GM12878 (cell line): ENCODE measurements at regions not wholly inside any gene's neighbourhood (a gene's known extent, or its start where the extent isn't known, plus 50 kb on each side); places are given as distances from the start of the nearest gene placed in this dataset.

Experiments
- ATAC-seq: fragments of 200-7000 bp; cut with Tn5 transposase; 3 replicates; pipeline ENCODE4 v1.9.1; 2020; ENCODE audit warnings: mild to moderate bottlenecking, moderate library complexity
- BruUV-seq: library from RNA; stranded (reverse); fragments of 400-500 nt; replicated peaks from 2 replicates; lab custom pipeline; 2021; lab: Mats Ljungman, UMichigan
- CTCF ChIA-PET: fragments of 300-600 bp; sonication (Branson Sonifier 250); formaldehyde crosslinking; extraction: SDS; loops from one replicate; lab custom pipeline; 2021; ENCODE audit warnings: inconsistent platforms; lab: Yijun Ruan, JAX
- POLR2A ChIA-PET: fragments of 350-600 bp; formaldehyde crosslinking; extraction: SDS; loops from one replicate; lab custom pipeline; 2021; ENCODE audit warnings: inconsistent platforms; lab: Charles Lee
- RAD21 ChIA-PET: fragments of 300-600 bp; sonication (Branson Sonifier 250); formaldehyde crosslinking; loops from one replicate; lab custom pipeline; 2023; ENCODE audit warnings: antibody characterized with exemption; ENCODE audit not compliant: unreplicated experiment; lab: Charles Lee
- SMC1A ChIA-PET: fragments of 300-600 bp; sonication (Branson Sonifier 250); formaldehyde crosslinking; loops from one replicate; lab custom pipeline; 2023; ENCODE audit not compliant: unreplicated experiment, uncharacterized antibody; lab: Charles Lee
- DNase-seq: peaks from one replicate; pipeline ENCODE4 v3.0.0-alpha.2; 2011; ENCODE audit warnings: low read depth, low spot score
- FAIRE-seq: peaks from 3 replicates; lab custom pipeline; 2011; peaks lifted over from hg19 to GRCh38; lab: Jason Lieb, UNC
- H2AFZ ChIP-seq: 2 replicates; pipeline ENCODE4 v1.6.0; 2011; ENCODE audit warnings: low read depth, low read length, control low read depth; ENCODE audit not compliant: control insufficient read depth
- H3K27ac ChIP-seq: 2 replicates; pipeline ENCODE4 v1.5.1; 2011; ENCODE audit warnings: control low read depth; ENCODE audit not compliant: control insufficient read depth, insufficient read depth
- H3K27me3 ChIP-seq, 2 experiments: replicated peaks in 1 of 2; 2 replicates each; pipeline versions ENCODE4 v1.6.0 to v1.6.1; 2011; ENCODE audit warnings: low read length in 1 of 2; ENCODE audit not compliant: control insufficient read depth in 2 of 2, insufficient read depth in 2 of 2
- H3K36me3 ChIP-seq, 2 experiments: 2 replicates each; pipeline ENCODE4 v1.5.1; 2011; ENCODE audit warnings: low read length in 1 of 2; ENCODE audit not compliant: control insufficient read depth in 2 of 2, insufficient read depth in 2 of 2
- H3K4me1 ChIP-seq: 2 replicates; pipeline ENCODE4 v1.6.1; 2011; ENCODE audit warnings: mild to moderate bottlenecking, low read length, moderate library complexity, mixed read lengths; ENCODE audit not compliant: control insufficient read depth, insufficient read depth
- H3K4me2 ChIP-seq: 2 replicates; pipeline ENCODE4 v1.6.0; 2011; ENCODE audit warnings: control low read depth; ENCODE audit not compliant: control insufficient read depth, insufficient read depth
- H3K4me3 ChIP-seq: fragments of 200-600 bp; sonication (generic); 2 replicates; pipeline ENCODE4 v1.5.1; 2016
- H3K79me2 ChIP-seq: 2 replicates; pipeline ENCODE4 v1.6.0; 2011; ENCODE audit warnings: low read length; ENCODE audit not compliant: control insufficient read depth, insufficient read depth
- H3K9ac ChIP-seq: 2 replicates; pipeline ENCODE4 v1.8.0; 2011; ENCODE audit warnings: low read length, control low read depth, mixed read lengths; ENCODE audit not compliant: control insufficient read depth, insufficient read depth
- H3K9me3 ChIP-seq: replicated peaks from 3 replicates; pipeline ENCODE4 v1.5.1; 2011; ENCODE audit warnings: mild to moderate bottlenecking, low read length; ENCODE audit not compliant: control insufficient read depth, insufficient read depth
- H4K20me1 ChIP-seq: 2 replicates; pipeline ENCODE4 v1.6.0; 2011; ENCODE audit not compliant: control insufficient read depth, insufficient read depth
- BACH1 ChIP-seq: fragments of 450-650 bp; IDR thresholded peaks from 2 replicates; pipeline ENCODE4 v1.6.1; 2017; ENCODE audit warnings: mild to moderate bottlenecking, borderline replicate concordance
- BCLAF1 ChIP-seq: fragments of 450-650 bp; IDR thresholded peaks from 2 replicates; pipeline ENCODE4 v1.6.1; 2017; ENCODE audit warnings: antibody characterized with exemption, mild to moderate bottlenecking, moderate library complexity
- CREM ChIP-seq: IDR thresholded peaks from 2 replicates; pipeline ENCODE4 v1.6.1; 2014; ENCODE audit warnings: antibody characterized with exemption, low read depth
- DPF2 ChIP-seq: fragments of 450-650 bp; IDR thresholded peaks from 2 replicates; pipeline ENCODE4 v1.6.1; 2017; ENCODE audit warnings: mild to moderate bottlenecking
- EGR1 ChIP-seq, 2 experiments: IDR thresholded peaks; 1 replicate in 1 of 2; 2 replicates in 1 of 2; pipeline ENCODE4 v1.6.1; 2011 to 2012; ENCODE audit warnings: low read depth in 2 of 2, low read length in 2 of 2, borderline replicate concordance in 1 of 2, mild to moderate bottlenecking in 1 of 2, moderate library complexity in 1 of 2
- HDAC6 ChIP-seq: fragments of 200-600 bp; sonication (generic); IDR thresholded peaks from one replicate; pipeline ENCODE4 v1.8.0; 2017; ENCODE audit warnings: antibody characterized with exemption; ENCODE audit not compliant: unreplicated experiment
- MTA2 ChIP-seq: fragments of 450-650 bp; IDR thresholded peaks from 2 replicates; pipeline ENCODE4 v1.6.1; 2016; ENCODE audit warnings: low read depth, mild to moderate bottlenecking, moderate library complexity
- NFYB ChIP-seq: IDR thresholded peaks from 2 replicates; pipeline ENCODE4 v1.6.1; 2011; ENCODE audit warnings: low read depth, mild to moderate bottlenecking, low read length, improper control_type of control experiment, moderate library complexity; ENCODE audit not compliant: insufficient read depth
- RFX5 ChIP-seq: IDR thresholded peaks from 2 replicates; pipeline ENCODE4 v1.6.1; 2011; ENCODE audit warnings: low read depth, low read length, improper control_type of control experiment
- SMARCA5 ChIP-seq: fragments of 450-650 bp; IDR thresholded peaks from 2 replicates; pipeline ENCODE4 v1.6.1; 2017; ENCODE audit warnings: mild to moderate bottlenecking
- TBL1XR1 ChIP-seq: IDR thresholded peaks from 2 replicates; pipeline ENCODE4 v1.6.1; 2012; ENCODE audit warnings: low read depth, low read length, improper control_type of control experiment
- ZBED1 ChIP-seq: IDR thresholded peaks from 2 replicates; pipeline ENCODE4 v1.6.1; 2016; ENCODE audit warnings: borderline replicate concordance
- ZNF217 ChIP-seq: fragments of 450-650 bp; IDR thresholded peaks from 2 replicates; pipeline ENCODE4 v1.6.1; 2017; ENCODE audit warnings: antibody characterized with exemption, mild to moderate bottlenecking
- WGBS: methylation state at CpG from one replicate; pipeline ENCODE4 v1.1.6; 2016; ENCODE audit warnings: low lambda C conversion rate; ENCODE audit not compliant: insufficient replicate concordance, insufficient coverage; ENCODE audit errors: missing lambda C conversion rate; 5-methylcytosine and 5-hydroxymethylcytosine counted together
- in situ Hi-C: fragments of 300-500 bp; cut with MboI; formaldehyde crosslinking; loops from 9 replicates; pipeline ENCODE4 v1.14.3; 2018; ENCODE audit warnings: mixed read lengths
- intact Hi-C: fragments of 100-400 bp; cut with micrococcal nuclease; formaldehyde crosslinking; loops from one replicate; pipeline ENCODE4 v1.14.2; 2022; ENCODE audit not compliant: unreplicated experiment

DNA sequence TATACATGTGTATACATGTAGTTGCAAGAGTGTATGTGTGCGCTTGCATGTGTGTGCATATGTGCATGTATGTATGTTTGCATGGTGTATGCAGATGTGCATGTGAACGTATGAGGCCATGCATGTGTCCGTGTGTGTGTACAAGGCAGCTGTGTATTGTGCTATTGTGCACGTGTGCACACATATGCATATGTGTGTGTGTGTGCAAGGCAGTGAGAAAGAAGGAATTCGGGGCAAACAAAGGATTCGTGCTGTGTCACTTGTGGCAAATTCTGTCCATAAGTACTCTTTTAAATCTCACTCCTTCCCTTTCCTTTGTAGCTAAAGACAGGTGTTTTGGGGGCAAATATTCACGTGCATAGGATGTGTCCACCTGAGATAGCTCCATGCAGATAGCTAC is 227.1 kb downstream of the VRK1 start:
- H3K4me1 ChIP-seq, result no peaks in the 10 kb centered on the region
- FAIRE-seq, result no peak
- H3K79me2 ChIP-seq, result no peaks in the 10 kb centered on the region
- no peak overlapping the region for H2AFZ ChIP-seq
- no peak overlapping the region for H3K4me2 ChIP-seq
- POLR2A ChIA-PET, result no interaction called here
- no peak for TF ChIP-seq BACH1
- no peak for TF ChIP-seq DPF2
- no peak for TF ChIP-seq MTA2
- no peak for TF ChIP-seq RFX5
- TF ChIP-seq TBL1XR1, result no peak
- no peak for TF ChIP-seq NFYB
- no peak for TF ChIP-seq ZNF217
- TF ChIP-seq ZBED1, result no peak
- no peak for TF ChIP-seq HDAC6
- in situ Hi-C loops, result no loop called here
- no peak for DNase-seq
- intact Hi-C loops, result no loop called here
- no peaks in the 10 kb centered on the region; the same call in 2 of the 3 replicates for H3K9me3 ChIP-seq
- no peak overlapping the region for H3K27ac ChIP-seq
- ATAC-seq, result no peak
- RAD21 ChIA-PET, result no interaction called here
- BruUV-seq, result no TSS peak
- SMC1A ChIA-PET, result no interaction called here
- H3K4me3 ChIP-seq, result no peak overlapping the region
- WGBS, result 45% methylated on average over 7 of the region's 7 CpGs
- CTCF ChIA-PET, result no interaction called here
- no peaks in the 10 kb centered on the region for H4K20me1 ChIP-seq
- no peaks in the 10 kb centered on the region for H3K36me3 ChIP-seq
- H3K9ac ChIP-seq, result no peak overlapping the region
- no peaks in the 10 kb centered on the region; a peak in 1 of 4 replicates for H3K27me3 ChIP-seq

DNA sequence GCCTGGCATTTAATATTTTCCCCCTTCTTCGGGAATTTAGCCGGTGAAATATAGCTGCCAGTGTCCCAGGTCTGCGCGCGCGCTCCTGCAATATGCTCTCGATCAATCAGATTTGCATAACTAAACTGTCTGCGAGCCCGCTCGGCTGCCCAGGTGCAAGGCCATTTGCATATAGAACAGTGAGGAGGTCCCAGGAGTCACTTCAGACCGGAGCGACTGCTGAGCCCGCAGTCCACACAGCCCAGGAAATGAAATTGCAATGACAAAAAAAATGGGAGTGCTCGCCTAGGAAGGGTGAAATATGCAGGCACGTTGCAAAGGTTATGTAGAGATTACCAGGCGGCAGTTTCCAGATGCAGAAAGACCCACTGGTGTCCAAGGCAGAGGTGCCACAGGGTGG is 228.5 kb downstream of the VRK1 start:
- DNase-seq (no peak), FAIRE-seq (no peak), ATAC-seq (no peak)
- in situ Hi-C loops (no loop called here), intact Hi-C loops (no loop called here)
- BruUV-seq, result no TSS peak
- WGBS, result 12% methylated on average over 16 of the region's 16 CpGs
- Histone ChIP-seq H3K4me3 (no peak overlapping the region), H3K27me3 (no peaks in the 10 kb centered on the region; a peak in 1 of 4 replicates), H3K79me2 (no peaks in the 10 kb centered on the region), H3K9ac (no peak overlapping the region), H2AFZ (no peak overlapping the region), H3K4me2 (0 out of 2 replicates have a peak overlapping the region, but pooled peaks have one; percentile 9), H3K4me1 (no peaks in the 10 kb centered on the region; the same call in 1 of the 2 replicates), H4K20me1 (no peaks in the 10 kb centered on the region), H3K27ac (no peak overlapping the region), H3K9me3 (no peaks in the 10 kb centered on the region; the same call in 1 of the 3 replicates), H3K36me3 (no peaks in the 10 kb centered on the region)
- POLR2A ChIA-PET, result no interaction called here
- RAD21 ChIA-PET, result no interaction called here
- SMC1A ChIA-PET, result no interaction called here
- CTCF ChIA-PET, result no interaction called here
- TF ChIP-seq BCLAF1, result no peak
- no peak for TF ChIP-seq EGR1 (IDR thresholded peaks at IDR 0.05; ENCODE audit: borderline replicate concordance in 1 of 2, low read depth in 2 of 2, low read length in 2 of 2)
- no peak for TF ChIP-seq SMARCA5
- TF ChIP-seq CREM, result no peak
